ENCODE measurements at regions not wholly inside any gene's neighbourhood (a gene's known extent, or its start where the extent isn't known, plus 50 kb on each side); places are given as distances from the start of the nearest gene placed in this dataset.
A peak's percentile ranks its signal among the peaks of the same experiment; 100 is the strongest.

DNA sequence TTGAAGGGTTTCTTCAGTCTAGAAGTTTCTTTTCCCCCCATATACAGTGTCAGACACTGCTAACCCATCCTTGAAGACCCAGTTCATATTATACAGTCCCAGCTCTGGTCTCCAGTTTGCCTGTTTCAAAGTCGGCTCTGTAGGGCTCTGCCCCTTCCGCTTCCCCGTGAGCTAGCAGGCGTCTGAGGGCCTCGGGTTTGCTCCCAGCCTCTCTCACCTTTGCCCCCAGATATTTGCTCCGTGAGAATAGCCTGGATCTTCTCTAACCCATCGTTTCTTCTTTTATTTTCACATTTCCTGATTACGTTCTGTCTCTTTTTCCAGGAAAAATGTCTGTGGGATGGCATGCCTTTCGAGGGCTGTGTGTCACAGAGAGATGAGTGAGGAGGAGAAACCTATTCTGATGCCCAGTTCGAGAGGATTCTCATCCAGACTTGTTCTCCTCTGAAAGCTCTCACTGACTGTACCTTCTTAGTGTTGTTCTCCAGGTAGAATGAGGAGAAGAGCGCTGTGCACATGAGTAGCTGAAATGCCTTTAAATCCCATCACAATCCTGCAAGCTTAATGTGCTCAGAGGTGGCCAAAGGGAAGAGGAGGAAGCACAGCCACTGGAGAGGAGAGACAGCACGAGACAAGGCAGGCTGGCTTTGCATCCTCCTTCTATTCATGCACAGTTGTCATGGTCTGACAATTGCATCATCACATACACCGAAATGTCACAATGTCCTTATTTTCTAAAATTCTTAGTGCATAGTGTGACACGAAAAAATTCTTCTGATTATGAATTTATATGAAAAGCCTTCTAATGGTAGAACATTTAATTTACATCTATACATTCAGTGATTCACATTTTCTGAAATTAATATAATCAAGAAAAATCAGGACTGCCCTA, 171.1 kb downstream of the FOXA2 start:
- Histone ChIP-seq H3K4me3 (no peak overlapping the region), H3K27me3 (no peaks in the 10 kb centered on the region), H3K4me1 (no peaks in the 10 kb centered on the region), H3K9me3 (no peaks in the 10 kb centered on the region), H3K36me3 (no peaks in the 10 kb centered on the region), H3K27ac (no peak overlapping the region)
- TF ChIP-seq POLR2A (IDR thresholded peaks at IDR 0.05), result no peak
- TF ChIP-seq EP300 (IDR thresholded peaks at IDR 0.05), result no peak
- TF ChIP-seq, protein P1, sequence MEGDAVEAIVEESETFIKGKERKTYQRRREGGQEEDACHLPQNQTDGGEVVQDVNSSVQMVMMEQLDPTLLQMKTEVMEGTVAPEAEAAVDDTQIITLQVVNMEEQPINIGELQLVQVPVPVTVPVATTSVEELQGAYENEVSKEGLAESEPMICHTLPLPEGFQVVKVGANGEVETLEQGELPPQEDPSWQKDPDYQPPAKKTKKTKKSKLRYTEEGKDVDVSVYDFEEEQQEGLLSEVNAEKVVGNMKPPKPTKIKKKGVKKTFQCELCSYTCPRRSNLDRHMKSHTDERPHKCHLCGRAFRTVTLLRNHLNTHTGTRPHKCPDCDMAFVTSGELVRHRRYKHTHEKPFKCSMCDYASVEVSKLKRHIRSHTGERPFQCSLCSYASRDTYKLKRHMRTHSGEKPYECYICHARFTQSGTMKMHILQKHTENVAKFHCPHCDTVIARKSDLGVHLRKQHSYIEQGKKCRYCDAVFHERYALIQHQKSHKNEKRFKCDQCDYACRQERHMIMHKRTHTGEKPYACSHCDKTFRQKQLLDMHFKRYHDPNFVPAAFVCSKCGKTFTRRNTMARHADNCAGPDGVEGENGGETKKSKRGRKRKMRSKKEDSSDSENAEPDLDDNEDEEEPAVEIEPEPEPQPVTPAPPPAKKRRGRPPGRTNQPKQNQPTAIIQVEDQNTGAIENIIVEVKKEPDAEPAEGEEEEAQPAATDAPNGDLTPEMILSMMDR (IDR thresholded peaks at IDR 0.05), result no peak
- DNase-seq (ENCODE audit: low spot score in 2 of 2), result no peak
- WGBS, 2 donors, result 66 to 69% methylated on average over 14 of the region's 14 CpGs

- peak overlapping the region in 1 of 4 donors; percentile 22 for H3K27ac ChIP-seq
- no peaks in the 10 kb centered on the region for H3K4me1 ChIP-seq
- no peak for TF ChIP-seq POLR2A (IDR thresholded peaks at IDR 0.05)
- TF ChIP-seq, protein P1 (IDR thresholded peaks at IDR 0.05), result no peak
- TF ChIP-seq EP300 (IDR thresholded peaks at IDR 0.05), result no peak
- H3K36me3 ChIP-seq, result no peaks in the 10 kb centered on the region
- WGBS, 2 donors, result 71 to 79% methylated on average over 12 of the region's 12 CpGs
- no peak overlapping the region for H3K4me3 ChIP-seq
- no peaks in the 10 kb centered on the region for H3K27me3 ChIP-seq
- DNase-seq (ENCODE audit: low spot score in 2 of 2), result peak in 1 of 2 donors; percentile 13
- no peaks in the 10 kb centered on the region for H3K9me3 ChIP-seq
Measured at GRCh38 chr20:22411627-22412450, 172.5 kb downstream of the FOXA2 start.

GRCh38 chr20:22411286-22411626, 173.1 kb downstream of the FOXA2 start:
- Histone ChIP-seq H3K4me3 (no peak overlapping the region), H3K36me3 (no peaks in the 10 kb centered on the region), H3K27me3 (no peaks in the 10 kb centered on the region), H3K9me3 (no peaks in the 10 kb centered on the region), H3K27ac (no peak overlapping the region), H3K4me1 (no peaks in the 10 kb centered on the region)
- TF ChIP-seq POLR2A (IDR thresholded peaks at IDR 0.05) (no peak), EP300 (IDR thresholded peaks at IDR 0.05) (no peak)
- TF ChIP-seq, protein P1 (IDR thresholded peaks at IDR 0.05), result no peak
- DNase-seq (ENCODE audit: low spot score in 2 of 2), result no peak
- 77 to 89% methylated on average over 1 of the region's 1 CpG for WGBS, 2 donors

DNA sequence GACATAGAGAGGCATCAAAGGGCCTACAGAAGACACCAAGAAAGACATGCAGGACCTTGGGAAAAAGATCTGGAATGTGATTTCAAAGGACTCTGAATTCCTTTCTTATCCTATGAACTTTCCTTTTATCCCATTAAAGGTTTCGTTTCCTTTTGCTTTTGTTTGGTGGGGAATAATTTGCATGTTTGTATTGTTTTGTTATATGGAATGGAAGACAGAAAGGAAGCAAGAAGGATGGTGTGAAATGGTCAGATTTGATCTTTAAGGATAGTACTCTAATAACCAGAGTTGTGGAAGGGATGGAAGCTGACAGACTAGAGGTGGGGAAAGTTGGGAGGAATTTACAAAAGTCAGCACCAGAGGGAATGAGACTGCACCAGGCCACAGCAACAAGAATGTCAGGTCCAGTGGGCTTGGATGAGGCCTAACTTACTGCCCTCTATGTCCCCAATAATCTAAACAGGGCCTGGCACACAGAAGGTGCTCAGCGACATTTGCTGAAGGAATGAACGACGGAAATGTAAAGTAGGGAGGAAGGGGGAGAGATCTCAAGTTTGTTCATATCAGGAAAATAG, 173.7 kb downstream of the FOXA2 start:
- no peaks in the 10 kb centered on the region for H3K36me3 ChIP-seq
- no peaks in the 10 kb centered on the region for H3K27me3 ChIP-seq
- WGBS, 2 donors, result 83 to 91% methylated on average over 4 of the region's 4 CpGs
- TF ChIP-seq EP300 (IDR thresholded peaks at IDR 0.05), result no peak
- TF ChIP-seq, protein P1 (IDR thresholded peaks at IDR 0.05), result no peak
- no peak for TF ChIP-seq POLR2A (IDR thresholded peaks at IDR 0.05)
- H3K4me3 ChIP-seq, result no peak overlapping the region
- H3K4me1 ChIP-seq, result no peaks in the 10 kb centered on the region
- DNase-seq (ENCODE audit: low spot score in 2 of 2), result no peak
- no peaks in the 10 kb centered on the region for H3K9me3 ChIP-seq
- H3K27ac ChIP-seq, result no peak overlapping the region
